ENCODE measurements at regions not wholly inside any gene's neighbourhood (a gene's known extent, or its start where the extent isn't known, plus 50 kb on each side); places are given as distances from the start of the nearest gene placed in this dataset.

GRCh38 chr7:42511027-42511426 lies 274.0 kb upstream of the GLI3 start:
- TF ChIP-seq, protein P1, sequence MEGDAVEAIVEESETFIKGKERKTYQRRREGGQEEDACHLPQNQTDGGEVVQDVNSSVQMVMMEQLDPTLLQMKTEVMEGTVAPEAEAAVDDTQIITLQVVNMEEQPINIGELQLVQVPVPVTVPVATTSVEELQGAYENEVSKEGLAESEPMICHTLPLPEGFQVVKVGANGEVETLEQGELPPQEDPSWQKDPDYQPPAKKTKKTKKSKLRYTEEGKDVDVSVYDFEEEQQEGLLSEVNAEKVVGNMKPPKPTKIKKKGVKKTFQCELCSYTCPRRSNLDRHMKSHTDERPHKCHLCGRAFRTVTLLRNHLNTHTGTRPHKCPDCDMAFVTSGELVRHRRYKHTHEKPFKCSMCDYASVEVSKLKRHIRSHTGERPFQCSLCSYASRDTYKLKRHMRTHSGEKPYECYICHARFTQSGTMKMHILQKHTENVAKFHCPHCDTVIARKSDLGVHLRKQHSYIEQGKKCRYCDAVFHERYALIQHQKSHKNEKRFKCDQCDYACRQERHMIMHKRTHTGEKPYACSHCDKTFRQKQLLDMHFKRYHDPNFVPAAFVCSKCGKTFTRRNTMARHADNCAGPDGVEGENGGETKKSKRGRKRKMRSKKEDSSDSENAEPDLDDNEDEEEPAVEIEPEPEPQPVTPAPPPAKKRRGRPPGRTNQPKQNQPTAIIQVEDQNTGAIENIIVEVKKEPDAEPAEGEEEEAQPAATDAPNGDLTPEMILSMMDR (IDR thresholded peaks at IDR 0.05), result no peak
- no peak for TF ChIP-seq POLR2A (IDR thresholded peaks at IDR 0.05)

Data from body of pancreas (tissue), 4 donors.